A673 (cell line): ENCODE measurements at regions not wholly inside any gene's neighbourhood (a gene's known extent, or its start where the extent isn't known, plus 50 kb on each side); places are given as distances from the start of the nearest gene placed in this dataset.

ENCODE experiments used
- BruUV-seq: library from RNA; stranded (reverse); fragments of 400-500 nt; replicated peaks from 2 replicates; lab custom pipeline; 2021; lab: Mats Ljungman, UMichigan
- CTCF ChIA-PET: fragments of 300-600 bp; sonication (Branson Sonifier 250); formaldehyde crosslinking; loops from one replicate; lab custom pipeline; 2022; ENCODE audit warnings: antibody characterized with exemption; lab: Charles Lee
- POLR2A ChIA-PET: fragments of 300-600 bp; sonication (Branson Sonifier 250); formaldehyde crosslinking; loops from one replicate; lab custom pipeline; 2022; ENCODE audit warnings: antibody characterized with exemption; ENCODE audit not compliant: low non-redundant PET; lab: Charles Lee
- DNase-seq: peaks from one replicate; pipeline ENCODE4 v3.0.0-alpha.2; 2015; ENCODE audit warnings: low spot score
- H3K27ac ChIP-seq: fragments of 200-600 bp; sonication (generic); 2 replicates; pipeline ENCODE4 v1.5.1; 2016; ENCODE audit warnings: mixed run types, low read depth, mild to moderate bottlenecking, mixed read lengths, antibody characterized with exemption, low read length; ENCODE audit not compliant: poor library complexity, severe bottlenecking
- H3K27me3 ChIP-seq: fragments of 200-600 bp; sonication (generic); replicated peaks from 2 replicates; pipeline ENCODE4 v1.6.1; 2017; ENCODE audit warnings: mixed run types, low read depth, mild to moderate bottlenecking, mixed read lengths, antibody characterized with exemption, low read length; ENCODE audit not compliant: insufficient read depth, poor library complexity
- H3K36me3 ChIP-seq: fragments of 200-600 bp; sonication (generic); 2 replicates; pipeline ENCODE4 v1.6.1; 2016; ENCODE audit warnings: mixed run types, mild to moderate bottlenecking, mixed read lengths, antibody characterized with exemption, low read length; ENCODE audit not compliant: insufficient read depth, poor library complexity, severe bottlenecking
- H3K4me1 ChIP-seq: fragments of 200-600 bp; sonication (generic); 2 replicates; pipeline ENCODE4 v1.6.1; 2017; ENCODE audit warnings: mixed run types, mild to moderate bottlenecking, mixed read lengths, antibody characterized with exemption, low read length; ENCODE audit not compliant: insufficient read depth, poor library complexity, severe bottlenecking
- H3K4me3 ChIP-seq: fragments of 200-600 bp; sonication (generic); 2 replicates; pipeline ENCODE4 v1.5.1; 2016; ENCODE audit warnings: low read depth, mixed run types, mild to moderate bottlenecking, mixed read lengths, low read length; ENCODE audit not compliant: poor library complexity, severe bottlenecking
- H3K9me3 ChIP-seq: fragments of 200-600 bp; sonication (generic); 2 replicates; pipeline ENCODE4 v1.6.1; 2016; ENCODE audit warnings: mixed run types, low read depth, mild to moderate bottlenecking, mixed read lengths, antibody characterized with exemption, low read length; ENCODE audit not compliant: poor library complexity, severe bottlenecking
- EZH2 ChIP-seq: fragments of 200-600 bp; sonication (generic); IDR thresholded peaks from 2 replicates; pipeline ENCODE4 v1.6.1; 2017; ENCODE audit warnings: borderline replicate concordance, low read depth, mild to moderate bottlenecking, mixed read lengths, antibody characterized with exemption, low read length; ENCODE audit not compliant: poor library complexity, severe bottlenecking
- intact Hi-C: fragments of 100-400 bp; cut with micrococcal nuclease; formaldehyde crosslinking; loops from one replicate; pipeline ENCODE4 v1.10.0; 2022; ENCODE audit not compliant: unreplicated experiment
- TF ChIP-seq, protein P1 (sequence below): fragments of 300-800, 200-600 bp; sonication (generic); conservative IDR thresholded peaks from 2 replicates; pipeline ENCODE4 v1.5.1; 2017; ENCODE audit warnings: low read depth, mild to moderate bottlenecking, antibody characterized with exemption, low read length, moderate library complexity, mixed read lengths

DNA sequence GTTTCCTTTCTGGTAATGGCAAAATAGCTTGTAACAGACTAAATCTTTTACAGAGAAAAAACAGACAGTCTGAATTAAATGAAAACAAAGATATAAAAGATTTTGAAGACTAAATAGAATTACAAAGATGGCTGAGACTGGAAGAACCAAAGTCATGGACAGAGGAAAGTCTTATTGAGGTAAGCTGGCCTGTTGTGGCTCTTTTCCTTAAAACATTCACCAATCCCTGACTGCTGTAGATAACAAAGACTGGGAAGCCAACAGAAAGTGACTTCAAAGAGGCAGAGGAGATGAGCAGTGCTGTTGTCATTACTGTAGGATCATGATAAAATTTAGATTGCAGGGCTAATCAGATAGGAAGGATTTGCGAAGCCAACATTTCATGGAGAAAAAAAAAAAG is 517.0 kb downstream of the KIF2B start:
- Histone ChIP-seq H3K9me3 (no peaks in the 10 kb centered on the region), H3K27me3 (no peaks in the 10 kb centered on the region), H3K4me1 (no peaks in the 10 kb centered on the region), H3K36me3 (no peaks in the 10 kb centered on the region), H3K27ac (no peak overlapping the region), H3K4me3 (no peak overlapping the region)
- CTCF ChIA-PET, result no interaction called here
- POLR2A ChIA-PET, result no interaction called here
- intact Hi-C loops, result no loop called here
- TF ChIP-seq EZH2, result no peak
- TF ChIP-seq, protein P1, sequence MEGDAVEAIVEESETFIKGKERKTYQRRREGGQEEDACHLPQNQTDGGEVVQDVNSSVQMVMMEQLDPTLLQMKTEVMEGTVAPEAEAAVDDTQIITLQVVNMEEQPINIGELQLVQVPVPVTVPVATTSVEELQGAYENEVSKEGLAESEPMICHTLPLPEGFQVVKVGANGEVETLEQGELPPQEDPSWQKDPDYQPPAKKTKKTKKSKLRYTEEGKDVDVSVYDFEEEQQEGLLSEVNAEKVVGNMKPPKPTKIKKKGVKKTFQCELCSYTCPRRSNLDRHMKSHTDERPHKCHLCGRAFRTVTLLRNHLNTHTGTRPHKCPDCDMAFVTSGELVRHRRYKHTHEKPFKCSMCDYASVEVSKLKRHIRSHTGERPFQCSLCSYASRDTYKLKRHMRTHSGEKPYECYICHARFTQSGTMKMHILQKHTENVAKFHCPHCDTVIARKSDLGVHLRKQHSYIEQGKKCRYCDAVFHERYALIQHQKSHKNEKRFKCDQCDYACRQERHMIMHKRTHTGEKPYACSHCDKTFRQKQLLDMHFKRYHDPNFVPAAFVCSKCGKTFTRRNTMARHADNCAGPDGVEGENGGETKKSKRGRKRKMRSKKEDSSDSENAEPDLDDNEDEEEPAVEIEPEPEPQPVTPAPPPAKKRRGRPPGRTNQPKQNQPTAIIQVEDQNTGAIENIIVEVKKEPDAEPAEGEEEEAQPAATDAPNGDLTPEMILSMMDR, result no peak
- DNase-seq, result no peak
- BruUV-seq, result no TSS peak

DNA sequence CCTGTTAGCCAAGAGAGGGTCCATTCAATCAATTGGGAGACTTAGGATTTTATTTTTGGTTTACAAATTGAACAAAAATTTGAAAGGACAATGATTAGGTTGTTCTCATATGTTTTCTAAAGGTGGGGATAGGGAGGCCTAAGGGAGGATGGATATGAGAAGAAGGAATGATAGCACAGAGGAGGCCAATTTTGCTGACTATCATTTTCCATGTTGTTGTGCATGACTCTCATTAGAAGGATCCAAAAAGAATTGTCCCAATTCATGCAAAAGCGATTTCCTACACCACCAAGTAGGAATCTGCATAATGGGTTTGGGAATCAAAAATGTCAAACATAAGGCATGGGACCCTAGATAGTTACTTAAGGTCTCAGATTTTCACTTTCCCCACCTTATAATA is 524.8 kb downstream of the KIF2B start:
- TF ChIP-seq, protein P1, result no peak
- TF ChIP-seq EZH2, result no peak
- Histone ChIP-seq H3K27me3 (no peaks in the 10 kb centered on the region), H3K9me3 (no peaks in the 10 kb centered on the region), H3K4me3 (no peak overlapping the region), H3K27ac (no peak overlapping the region), H3K36me3 (no peaks in the 10 kb centered on the region), H3K4me1 (no peaks in the 10 kb centered on the region)
- ChIA-PET CTCF (no interaction called here), POLR2A (no interaction called here)
- no TSS peak for BruUV-seq
- no peak for DNase-seq
- intact Hi-C loops, result no loop called here

DNA sequence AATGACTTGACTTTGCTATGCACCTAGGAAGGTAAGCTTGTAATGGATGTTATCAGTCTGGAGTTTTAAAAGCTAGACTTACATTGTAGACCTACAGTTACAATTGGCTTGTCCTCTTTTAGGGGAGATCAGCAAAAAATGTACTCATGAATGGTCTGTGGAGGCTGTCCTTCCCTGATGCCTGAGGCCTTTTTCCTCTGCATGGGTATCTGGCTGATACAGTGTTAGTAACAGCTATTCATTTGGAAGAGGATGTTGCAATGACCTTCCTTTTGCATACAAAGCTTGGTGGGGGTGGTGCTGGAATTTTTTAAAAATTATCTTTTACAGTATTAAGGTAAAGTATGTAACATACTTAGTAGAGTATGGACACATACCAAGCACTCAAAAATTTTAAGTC is 525.5 kb downstream of the KIF2B start:
- intact Hi-C loops, result no loop called here
- CTCF ChIA-PET, result no interaction called here
- BruUV-seq, result no TSS peak
- Histone ChIP-seq H3K27me3 (no peaks in the 10 kb centered on the region), H3K9me3 (no peaks in the 10 kb centered on the region), H3K36me3 (no peaks in the 10 kb centered on the region), H3K4me1 (no peaks in the 10 kb centered on the region), H3K4me3 (no peak overlapping the region), H3K27ac (no peak overlapping the region)
- POLR2A ChIA-PET, result no interaction called here
- no peak for DNase-seq
- TF ChIP-seq, protein P1, result no peak
- TF ChIP-seq EZH2, result no peak
